Bronchial epithelial cell (primary cell): ENCODE measurements at regions not wholly inside any gene's neighbourhood (a gene's known extent, or its start where the extent isn't known, plus 50 kb on each side); places are given as distances from the start of the nearest gene placed in this dataset.

Experiments used
- DNase-seq: peaks from one replicate; pipeline ENCODE4 v3.0.0-alpha.2; 2010; ENCODE audit warnings: low read depth
- FAIRE-seq: peaks from 2 replicates; lab custom pipeline; 2011; peaks lifted over from hg19 to GRCh38; lab: Jason Lieb, UNC
- H3K27me3 ChIP-seq: 2 replicates; pipeline ENCODE4 v1.5.1; 2011; ENCODE audit warnings: low read length; ENCODE audit not compliant: control insufficient read depth, insufficient read depth
- H3K36me3 ChIP-seq: 2 replicates; pipeline ENCODE4 v1.5.1; 2011; ENCODE audit warnings: low read length; ENCODE audit not compliant: control insufficient read depth, insufficient read depth
- H3K4me3 ChIP-seq: 2 replicates; pipeline ENCODE4 v1.5.1; 2011; ENCODE audit warnings: mild to moderate bottlenecking, low read depth, low read length, control low read depth
- CTCF ChIP-seq: IDR thresholded peaks from 2 replicates; pipeline ENCODE4 v1.5.1; 2011; ENCODE audit warnings: mild to moderate bottlenecking, moderate library complexity, low read length, control low read depth, inconsistent platforms; ENCODE audit not compliant: insufficient read depth, severe bottlenecking

DNA sequence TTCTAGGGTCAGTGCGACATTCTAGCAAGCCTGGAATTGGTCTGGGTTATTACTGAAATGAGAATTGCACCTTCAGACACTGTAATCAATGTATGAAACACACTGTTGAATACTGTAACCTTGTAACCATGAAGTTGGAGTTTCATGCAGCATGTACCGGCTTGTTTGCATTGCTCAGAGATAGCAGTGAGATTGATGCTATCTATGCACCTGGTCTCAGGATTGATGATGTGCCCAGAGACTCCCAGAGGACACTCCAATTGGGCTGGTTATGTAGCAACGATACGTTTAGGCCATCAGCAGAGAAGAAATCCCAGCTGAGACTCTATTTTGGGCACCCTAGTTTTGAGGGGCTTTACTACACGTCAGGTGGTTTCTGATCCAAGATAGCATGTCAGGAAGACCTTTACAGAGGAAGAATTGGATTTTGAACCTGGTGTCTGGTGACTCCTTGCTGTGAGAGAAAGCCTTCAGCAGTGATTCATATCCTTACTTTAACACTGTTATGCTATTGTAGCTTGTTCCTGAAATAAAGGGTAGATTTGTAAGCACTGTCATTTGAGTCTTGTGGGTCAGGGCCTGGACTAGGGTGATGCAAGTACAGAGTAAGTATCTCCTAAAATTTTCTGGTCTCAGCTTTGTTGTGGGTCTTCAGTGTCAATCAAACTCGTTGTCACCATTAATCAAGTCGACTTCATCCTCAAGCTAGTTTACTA is 305.1 kb upstream of the GULP1 start:
- FAIRE-seq: no peak
- Histone ChIP-seq H3K27me3 (no peaks in the 10 kb centered on the region), H3K36me3 (no peaks in the 10 kb centered on the region), H3K4me3 (no peak overlapping the region)
- TF ChIP-seq CTCF: no peak
- peak; percentile 67 for DNase-seq

- no peak for DNase-seq
- FAIRE-seq: no peak
- H3K27me3 ChIP-seq: no peaks in the 10 kb centered on the region
Measured at GRCh38 chr2:187988348-187988747, 303.3 kb upstream of the GULP1 start.

GRCh38 chr2:187989925-187990623 is 301.6 kb upstream of the GULP1 start:
- Histone ChIP-seq H3K4me3 (no peak overlapping the region), H3K27me3 (no peaks in the 10 kb centered on the region), H3K36me3 (no peaks in the 10 kb centered on the region)
- DNase-seq: peak; percentile 66
- no peak for TF ChIP-seq CTCF
- no peak for FAIRE-seq

More at GRCh38 chr2:187988348-187988747, 303.3 kb upstream of the GULP1 start:
- Histone ChIP-seq H3K4me3 (no peak overlapping the region), H3K36me3 (no peaks in the 10 kb centered on the region)
- TF ChIP-seq CTCF: no peak

DNA sequence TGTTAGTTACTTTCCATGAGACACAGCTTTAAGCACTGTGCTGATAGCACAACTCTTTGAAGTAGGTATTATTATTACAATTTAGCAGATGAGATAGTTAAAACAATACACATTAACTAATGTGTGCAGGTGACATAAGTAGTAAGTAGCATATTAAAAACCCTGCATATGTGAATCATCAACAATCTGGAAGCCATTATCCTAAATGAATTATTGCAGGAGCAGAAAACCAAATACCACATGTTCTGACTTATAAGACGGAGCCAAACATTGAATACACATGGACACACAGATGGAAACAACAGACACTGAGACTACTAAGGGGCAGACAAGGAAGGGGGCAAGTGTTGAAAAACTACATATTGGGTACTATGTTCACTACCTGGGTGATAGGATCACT is 300.3 kb upstream of the GULP1 start:
- no peaks in the 10 kb centered on the region for H3K27me3 ChIP-seq
- no peak for FAIRE-seq
- no peak for DNase-seq
- no peaks in the 10 kb centered on the region for H3K36me3 ChIP-seq
- H3K4me3 ChIP-seq: no peak overlapping the region
- no peak for TF ChIP-seq CTCF

DNA sequence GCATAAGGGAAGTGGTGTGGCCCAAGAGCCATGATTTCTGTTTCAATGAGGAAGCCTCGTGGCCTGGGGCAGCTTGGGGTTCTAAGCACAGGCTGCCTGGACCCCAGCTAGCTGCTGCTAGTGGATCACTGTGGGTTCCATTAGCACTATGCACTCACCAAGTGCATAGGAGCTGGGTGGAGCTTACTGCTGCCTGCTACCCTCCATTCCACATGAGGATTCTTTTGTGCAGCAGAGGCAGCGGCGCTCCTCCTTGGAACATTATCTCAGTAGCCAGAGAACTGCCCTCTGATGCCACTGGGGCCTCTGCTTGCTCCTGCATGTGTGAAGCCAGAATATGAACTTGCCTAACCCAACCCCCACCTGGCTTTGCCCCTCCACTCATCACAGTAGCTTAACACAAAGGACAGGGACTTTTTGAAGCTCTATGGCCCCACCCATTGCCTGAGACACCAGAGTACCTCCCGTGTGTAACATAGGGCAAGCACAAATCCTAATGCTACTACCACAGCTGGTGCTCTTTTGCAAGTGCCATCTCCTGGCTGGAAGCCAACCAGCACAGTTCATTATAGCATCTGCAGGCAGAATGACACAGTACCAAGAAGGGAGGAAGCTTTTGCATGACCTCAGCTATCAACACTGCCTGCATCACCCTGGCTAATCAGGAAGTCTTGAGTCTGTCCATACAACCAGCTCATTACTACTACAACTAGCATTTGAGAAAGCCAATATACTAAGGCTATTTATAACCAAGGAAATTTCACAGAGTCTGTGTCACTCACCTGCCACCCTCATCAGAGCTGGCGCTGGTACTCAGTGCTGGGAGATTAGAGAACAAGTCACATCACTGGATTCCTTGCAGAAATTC is 297.0 kb upstream of the GULP1 start:
- H3K27me3 ChIP-seq: no peaks in the 10 kb centered on the region
- FAIRE-seq (peak; percentile 18), DNase-seq (no peak)
- H3K36me3 ChIP-seq: no peaks in the 10 kb centered on the region
- no peak for TF ChIP-seq CTCF
- no peak overlapping the region for H3K4me3 ChIP-seq
